ENCODE measurements at regions not wholly inside any gene's neighbourhood (a gene's known extent, or its start where the extent isn't known, plus 50 kb on each side); places are given as distances from the start of the nearest gene placed in this dataset.

DNA sequence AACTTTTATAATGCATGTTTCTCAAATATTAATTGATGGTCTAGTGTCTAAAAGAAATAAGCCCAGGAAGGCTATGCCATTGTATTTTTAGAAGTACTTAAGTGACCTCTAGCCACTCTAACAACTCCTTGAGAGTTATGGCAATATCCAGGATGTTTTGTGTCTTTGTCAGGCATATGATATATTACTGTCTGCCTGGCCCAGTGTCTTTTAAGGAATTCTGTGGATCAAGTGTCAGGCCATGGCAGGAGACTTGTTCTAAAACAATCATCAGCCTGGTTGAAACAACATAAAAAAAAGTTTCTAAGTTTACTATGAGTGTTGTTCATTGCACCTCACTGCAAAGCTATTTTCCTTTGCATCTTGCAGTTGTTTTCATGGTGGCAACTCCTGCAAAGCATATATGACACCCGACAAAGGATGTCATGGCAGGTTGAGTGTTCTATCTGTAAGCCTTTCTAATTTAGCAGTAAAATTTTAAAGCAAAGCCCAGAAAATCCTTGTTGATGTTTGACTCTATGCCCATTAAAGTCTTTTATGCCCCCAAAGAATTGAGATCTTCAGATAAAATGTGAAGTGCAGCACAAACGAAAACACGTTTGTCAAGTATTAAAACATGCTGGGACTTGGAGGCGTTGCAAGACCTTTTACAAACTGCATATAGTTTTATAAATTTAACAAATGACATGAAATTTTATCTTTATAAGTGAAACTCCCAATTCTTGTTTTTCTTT is 89.5 kb upstream of the SLC38A2 start:
- no peak for TF ChIP-seq EZH2 (IDR thresholded peaks at IDR 0.05; ENCODE audit: low read depth, low read length, severe bottlenecking)
- TF ChIP-seq CHD2 (IDR thresholded peaks at IDR 0.05; ENCODE audit: low read length) = no peak
- TF ChIP-seq, protein P1, sequence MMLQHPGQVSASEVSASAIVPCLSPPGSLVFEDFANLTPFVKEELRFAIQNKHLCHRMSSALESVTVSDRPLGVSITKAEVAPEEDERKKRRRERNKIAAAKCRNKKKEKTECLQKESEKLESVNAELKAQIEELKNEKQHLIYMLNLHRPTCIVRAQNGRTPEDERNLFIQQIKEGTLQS (IDR thresholded peaks at IDR 0.05; ENCODE audit: insufficient read depth, low read depth, low read length) = no peak
- TF ChIP-seq POLR2A (IDR thresholded peaks at IDR 0.05; ENCODE audit: control extremely low read depth in 1 of 2, low read depth in 2 of 2, low read length in 2 of 2) = no peak
- TF ChIP-seq, protein P2, sequence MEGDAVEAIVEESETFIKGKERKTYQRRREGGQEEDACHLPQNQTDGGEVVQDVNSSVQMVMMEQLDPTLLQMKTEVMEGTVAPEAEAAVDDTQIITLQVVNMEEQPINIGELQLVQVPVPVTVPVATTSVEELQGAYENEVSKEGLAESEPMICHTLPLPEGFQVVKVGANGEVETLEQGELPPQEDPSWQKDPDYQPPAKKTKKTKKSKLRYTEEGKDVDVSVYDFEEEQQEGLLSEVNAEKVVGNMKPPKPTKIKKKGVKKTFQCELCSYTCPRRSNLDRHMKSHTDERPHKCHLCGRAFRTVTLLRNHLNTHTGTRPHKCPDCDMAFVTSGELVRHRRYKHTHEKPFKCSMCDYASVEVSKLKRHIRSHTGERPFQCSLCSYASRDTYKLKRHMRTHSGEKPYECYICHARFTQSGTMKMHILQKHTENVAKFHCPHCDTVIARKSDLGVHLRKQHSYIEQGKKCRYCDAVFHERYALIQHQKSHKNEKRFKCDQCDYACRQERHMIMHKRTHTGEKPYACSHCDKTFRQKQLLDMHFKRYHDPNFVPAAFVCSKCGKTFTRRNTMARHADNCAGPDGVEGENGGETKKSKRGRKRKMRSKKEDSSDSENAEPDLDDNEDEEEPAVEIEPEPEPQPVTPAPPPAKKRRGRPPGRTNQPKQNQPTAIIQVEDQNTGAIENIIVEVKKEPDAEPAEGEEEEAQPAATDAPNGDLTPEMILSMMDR (IDR thresholded peaks at IDR 0.05; ENCODE audit: control extremely low read depth in 1 of 3, insufficient read depth in 1 of 3, low read depth in 1 of 3, low read length in 3 of 3) = no peak
- TF ChIP-seq CREB1 (IDR thresholded peaks at IDR 0.05) = no peak
